ENCODE measurements at regions not wholly inside any gene's neighbourhood (a gene's known extent, or its start where the extent isn't known, plus 50 kb on each side); places are given as distances from the start of the nearest gene placed in this dataset.
"Not testable (repeated sequence)": the region's sequence is repeated elsewhere in the genome, so short reads cannot be mapped to it uniquely, and the experiment has no call there.

GRCh38 chr1:239123260-239123659 is 263.1 kb upstream of the CHRM3 start:
- no peak overlapping the region for H3K27ac ChIP-seq (ENCODE audit: low read depth, low read length)
- TF ChIP-seq, protein P1, sequence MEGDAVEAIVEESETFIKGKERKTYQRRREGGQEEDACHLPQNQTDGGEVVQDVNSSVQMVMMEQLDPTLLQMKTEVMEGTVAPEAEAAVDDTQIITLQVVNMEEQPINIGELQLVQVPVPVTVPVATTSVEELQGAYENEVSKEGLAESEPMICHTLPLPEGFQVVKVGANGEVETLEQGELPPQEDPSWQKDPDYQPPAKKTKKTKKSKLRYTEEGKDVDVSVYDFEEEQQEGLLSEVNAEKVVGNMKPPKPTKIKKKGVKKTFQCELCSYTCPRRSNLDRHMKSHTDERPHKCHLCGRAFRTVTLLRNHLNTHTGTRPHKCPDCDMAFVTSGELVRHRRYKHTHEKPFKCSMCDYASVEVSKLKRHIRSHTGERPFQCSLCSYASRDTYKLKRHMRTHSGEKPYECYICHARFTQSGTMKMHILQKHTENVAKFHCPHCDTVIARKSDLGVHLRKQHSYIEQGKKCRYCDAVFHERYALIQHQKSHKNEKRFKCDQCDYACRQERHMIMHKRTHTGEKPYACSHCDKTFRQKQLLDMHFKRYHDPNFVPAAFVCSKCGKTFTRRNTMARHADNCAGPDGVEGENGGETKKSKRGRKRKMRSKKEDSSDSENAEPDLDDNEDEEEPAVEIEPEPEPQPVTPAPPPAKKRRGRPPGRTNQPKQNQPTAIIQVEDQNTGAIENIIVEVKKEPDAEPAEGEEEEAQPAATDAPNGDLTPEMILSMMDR (IDR thresholded peaks at IDR 0.05; ENCODE audit: extremely low read depth, low read depth, low read length), result no peak
- no peaks in the 10 kb centered on the region for H3K9me3 ChIP-seq (ENCODE audit: low read depth, low read length)
- H3K27me3 ChIP-seq (ENCODE audit: insufficient read depth, low read length), result no peaks in the 10 kb centered on the region
- H3K79me2 ChIP-seq (ENCODE audit: insufficient read depth, low read length), result no peaks in the 10 kb centered on the region
- no peak overlapping the region for H3K4me2 ChIP-seq (ENCODE audit: insufficient read depth, low read length)
- H4K20me1 ChIP-seq (ENCODE audit: insufficient read depth, low read length), result no peaks in the 10 kb centered on the region
- DNase-seq (ENCODE audit: insufficient read length, low spot score, missing footprints), result no peak
- H3K36me3 ChIP-seq (ENCODE audit: insufficient read depth, low read length), result no peaks in the 10 kb centered on the region
- no peaks in the 10 kb centered on the region for H3K4me1 ChIP-seq (ENCODE audit: insufficient read depth, low read length)
- H3K4me3 ChIP-seq (ENCODE audit: insufficient read depth, low read length), result no peak overlapping the region
- no peak overlapping the region for H2AFZ ChIP-seq (ENCODE audit: low read length)

DNA sequence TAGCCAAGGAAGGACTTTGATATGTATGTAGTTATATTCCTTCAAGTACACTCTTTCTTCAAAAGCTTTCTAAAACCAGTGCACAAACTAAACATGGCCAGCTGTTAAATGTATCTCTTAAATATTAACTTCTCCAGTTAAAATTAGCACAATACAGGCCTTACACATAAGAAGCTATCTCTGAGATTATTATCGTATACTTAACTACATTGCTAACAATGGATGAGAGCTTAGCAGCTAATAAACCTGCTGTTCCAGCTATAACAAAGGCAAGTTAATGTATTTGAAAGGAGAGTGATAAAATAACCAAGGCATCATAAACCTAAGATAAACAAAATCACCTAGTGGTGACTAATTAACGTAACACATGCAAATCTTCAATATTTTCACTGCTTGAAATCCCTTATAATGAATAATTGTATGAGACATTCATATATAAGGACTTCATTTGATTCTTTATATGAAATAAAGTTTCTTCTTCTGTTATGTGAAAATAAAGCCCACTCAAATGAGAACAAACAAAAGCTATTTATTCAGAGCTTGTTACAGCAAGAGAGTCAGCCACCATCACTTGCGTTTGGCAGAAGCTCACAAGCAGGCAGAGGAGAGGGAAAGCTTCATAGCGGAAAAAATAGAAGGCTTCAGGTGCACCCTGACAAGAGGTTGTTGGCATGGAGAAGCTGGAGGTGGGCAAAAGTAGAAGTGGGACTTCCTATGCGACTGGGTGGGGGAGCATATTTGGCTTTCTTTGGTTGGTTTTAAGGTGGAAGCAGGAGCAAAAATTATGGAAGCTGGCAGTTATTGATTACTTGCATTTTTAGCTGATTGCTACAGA is 274.1 kb upstream of the CHRM3 start:
- Histone ChIP-seq H2AFZ (ENCODE audit: low read length) (no peak overlapping the region), H3K79me2 (ENCODE audit: insufficient read depth, low read length) (no peaks in the 10 kb centered on the region), H3K27me3 (ENCODE audit: insufficient read depth, low read length) (no peaks in the 10 kb centered on the region), H3K36me3 (ENCODE audit: insufficient read depth, low read length) (no peaks in the 10 kb centered on the region), H3K4me2 (ENCODE audit: insufficient read depth, low read length) (no peak overlapping the region), H3K4me3 (ENCODE audit: insufficient read depth, low read length) (no peak overlapping the region), H3K27ac (ENCODE audit: low read depth, low read length) (no peak overlapping the region), H3K9me3 (ENCODE audit: low read depth, low read length) (no peaks in the 10 kb centered on the region), H4K20me1 (ENCODE audit: insufficient read depth, low read length) (no peaks in the 10 kb centered on the region), H3K4me1 (ENCODE audit: insufficient read depth, low read length) (no peaks in the 10 kb centered on the region)
- no peak for DNase-seq (ENCODE audit: insufficient read length, low spot score, missing footprints)
- TF ChIP-seq, protein P1 (IDR thresholded peaks at IDR 0.05; ENCODE audit: extremely low read depth, low read depth, low read length), result no peak

- Histone ChIP-seq H3K4me1 (ENCODE audit: insufficient read depth, low read length) (no peaks in the 10 kb centered on the region), H3K79me2 (ENCODE audit: insufficient read depth, low read length) (no peaks in the 10 kb centered on the region), H3K27ac (ENCODE audit: low read depth, low read length) (no peak overlapping the region), H3K27me3 (ENCODE audit: insufficient read depth, low read length) (no peaks in the 10 kb centered on the region), H3K4me3 (ENCODE audit: insufficient read depth, low read length) (no peak overlapping the region), H3K9me3 (ENCODE audit: low read depth, low read length) (no peaks in the 10 kb centered on the region), H2AFZ (ENCODE audit: low read length) (no peak overlapping the region), H3K36me3 (ENCODE audit: insufficient read depth, low read length) (no peaks in the 10 kb centered on the region), H4K20me1 (ENCODE audit: insufficient read depth, low read length) (no peaks in the 10 kb centered on the region), H3K4me2 (ENCODE audit: insufficient read depth, low read length) (no peak overlapping the region)
- DNase-seq (ENCODE audit: insufficient read length, low spot score, missing footprints), result no peak
- TF ChIP-seq, protein P1 (IDR thresholded peaks at IDR 0.05; ENCODE audit: extremely low read depth, low read depth, low read length), result no peak
Observed at GRCh38 chr1:239107676-239108075, 278.7 kb upstream of the CHRM3 start.

- not testable (repeated sequence) for H4K20me1 ChIP-seq (ENCODE audit: insufficient read depth, low read length); H2AFZ ChIP-seq (ENCODE audit: low read length); H3K27ac ChIP-seq (ENCODE audit: low read depth, low read length); H3K9me3 ChIP-seq (ENCODE audit: low read depth, low read length); DNase-seq (ENCODE audit: insufficient read length, low spot score, missing footprints); H3K27me3 ChIP-seq (ENCODE audit: insufficient read depth, low read length); H3K36me3 ChIP-seq (ENCODE audit: insufficient read depth, low read length); H3K4me1 ChIP-seq (ENCODE audit: insufficient read depth, low read length); H3K4me3 ChIP-seq (ENCODE audit: insufficient read depth, low read length); H3K79me2 ChIP-seq (ENCODE audit: insufficient read depth, low read length); H3K4me2 ChIP-seq (ENCODE audit: insufficient read depth, low read length)
Observed at GRCh38 chr1:239106689-239107088, 279.7 kb upstream of the CHRM3 start.
